ENCODE measurements at regions not wholly inside any gene's neighbourhood (a gene's known extent, or its start where the extent isn't known, plus 50 kb on each side); places are given as distances from the start of the nearest gene placed in this dataset.

GRCh38 chr20:8079976-8080375 lies 52.1 kb upstream of the PLCB1 start:
- H3K9ac ChIP-seq (ENCODE audit: low read length) = no peak overlapping the region
- no peak overlapping the region for H3K4me3 ChIP-seq (ENCODE audit: low read length)
- no peak overlapping the region for H3K27ac ChIP-seq (ENCODE audit: low read length)
- ChIA-PET POLR2A (ENCODE audit: unreplicated experiment) (no interaction called here), CTCF (no interaction called here)
- H3K4me2 ChIP-seq (ENCODE audit: low read length) = no peak overlapping the region
- no peaks in the 10 kb centered on the region for H3K9me2 ChIP-seq (replicated peaks; ENCODE audit: low read length)
- no peak overlapping the region for H2AFZ ChIP-seq (ENCODE audit: low read length)
- intact Hi-C loops (cut with micrococcal nuclease) = no loop called here
- H3K27me3 ChIP-seq (ENCODE audit: low read length) = no peaks in the 10 kb centered on the region
- peaks cover 17% of the 10 kb centered on the region; the same call in 1 of the 2 replicates for H3K4me1 ChIP-seq (ENCODE audit: insufficient read depth, low read length)
- TF ChIP-seq EZH2 (IDR thresholded peaks at IDR 0.05; ENCODE audit: low read length, unreplicated experiment) (no peak), CTCF (conservative IDR thresholded peaks at IDR 0.05; ENCODE audit: low read depth, low read length) (no peak), EZH2phosphoT487 (IDR thresholded peaks at IDR 0.05; ENCODE audit: borderline replicate concordance, low read length) (no peak)
- DNase-seq (no peak), ATAC-seq (no peak)
- H4K20me1 ChIP-seq (ENCODE audit: low read length) = no peaks in the 10 kb centered on the region
- no peaks in the 10 kb centered on the region for H3K36me3 ChIP-seq (ENCODE audit: low read depth, low read length)
- H3K79me2 ChIP-seq (ENCODE audit: low read length) = no peaks in the 10 kb centered on the region
- H3K9me3 ChIP-seq (ENCODE audit: low read length) = no peaks in the 10 kb centered on the region
- BruUV-seq (replicated peaks) = no TSS peak
- H3F3A ChIP-seq (ENCODE audit: low read length, unreplicated experiment) = no peaks in the 10 kb centered on the region

- POLR2A ChIA-PET (ENCODE audit: unreplicated experiment) = no interaction called here
- peak; percentile 48 for DNase-seq
- H3K9me3 ChIP-seq (ENCODE audit: low read length) = no peaks in the 10 kb centered on the region
- H3K4me2 ChIP-seq (ENCODE audit: low read length) = no peak overlapping the region
- no peak overlapping the region for H2AFZ ChIP-seq (ENCODE audit: low read length)
- peak; percentile 50 for ATAC-seq
- H3K79me2 ChIP-seq (ENCODE audit: low read length) = no peaks in the 10 kb centered on the region
- TF ChIP-seq EZH2 (IDR thresholded peaks at IDR 0.05; ENCODE audit: low read length, unreplicated experiment) = no peak
- peak; percentile 68 for TF ChIP-seq CTCF (conservative IDR thresholded peaks at IDR 0.05; ENCODE audit: low read depth, low read length)
- CTCF ChIA-PET = interaction anchor here (0.6 kb wide), 1 partner anchor 20 kb away, joined by 4 read pairs; no protein-coding TSS in a partner anchor
- BruUV-seq (replicated peaks) = no TSS peak
- intact Hi-C loops (cut with micrococcal nuclease) = no loop called here
- no peak overlapping the region for H3K9ac ChIP-seq (ENCODE audit: low read length)
- no peaks in the 10 kb centered on the region for H3F3A ChIP-seq (ENCODE audit: low read length, unreplicated experiment)
- peaks cover 16% of the 10 kb centered on the region; the same call in 1 of the 2 replicates for H3K4me1 ChIP-seq (ENCODE audit: insufficient read depth, low read length)
- H3K27me3 ChIP-seq (ENCODE audit: low read length) = peaks cover 11% of the 10 kb centered on the region; the same call in 1 of the 2 replicates
- H3K9me2 ChIP-seq (replicated peaks; ENCODE audit: low read length) = no peaks in the 10 kb centered on the region
- no peak overlapping the region for H3K27ac ChIP-seq (ENCODE audit: low read length)
- no peaks in the 10 kb centered on the region for H4K20me1 ChIP-seq (ENCODE audit: low read length)
- no peaks in the 10 kb centered on the region for H3K36me3 ChIP-seq (ENCODE audit: low read depth, low read length)
- no peak overlapping the region for H3K4me3 ChIP-seq (ENCODE audit: low read length)
Measured at GRCh38 chr20:8082025-8082424, 50.0 kb upstream of the PLCB1 start.
